GM21786 (cell line): ENCODE measurements at regions not wholly inside any gene's neighbourhood (a gene's known extent, or its start where the extent isn't known, plus 50 kb on each side); places are given as distances from the start of the nearest gene placed in this dataset.

ENCODE experiments used
- ATAC-seq: cut with Tn5 transposase; IDR thresholded peaks from one replicate; pipeline ENCODE4 v1.9.1; 2021; ENCODE audit not compliant: unreplicated experiment

GRCh38 chr6:77403424-77403823 is 59.9 kb downstream of the HTR1B start:
- no peak for ATAC-seq

GRCh38 chr6:77401231-77401630 is 62.1 kb downstream of the HTR1B start:
- no peak for ATAC-seq

GRCh38 chr6:77397561-77397960 is 65.7 kb downstream of the HTR1B start:
- no peak for ATAC-seq

- no peak for ATAC-seq
Measured at GRCh38 chr6:77389402-77389801, 73.9 kb downstream of the HTR1B start.

- ATAC-seq, result no peak
Measured at GRCh38 chr6:77383026-77383425, 80.3 kb downstream of the HTR1B start.

GRCh38 chr6:77373955-77374354 is 89.3 kb downstream of the HTR1B start:
- no peak for ATAC-seq

- no peak for ATAC-seq
Measured at GRCh38 chr6:77371748-77372147, 91.5 kb downstream of the HTR1B start.

GRCh38 chr6:77368660-77369313 is 94.5 kb downstream of the HTR1B start:
- no peak for ATAC-seq

GRCh38 chr6:77366798-77367197 is 96.5 kb downstream of the HTR1B start:
- no peak for ATAC-seq

- no peak for ATAC-seq
Measured at GRCh38 chr6:77363702-77364101, 99.6 kb downstream of the HTR1B start.

GRCh38 chr6:77362055-77362454 is 101.2 kb downstream of the HTR1B start:
- no peak for ATAC-seq

GRCh38 chr6:77361018-77361417 is 102.3 kb downstream of the HTR1B start:
- ATAC-seq, result peak; percentile 68

GRCh38 chr6:77356821-77357220 is 106.5 kb downstream of the HTR1B start:
- ATAC-seq, result no peak

- no peak for ATAC-seq
Measured at GRCh38 chr6:77354581-77354980, 108.7 kb downstream of the HTR1B start.

- ATAC-seq, result no peak
Measured at GRCh38 chr6:77353129-77353528, 110.2 kb downstream of the HTR1B start.

- no peak for ATAC-seq
Measured at GRCh38 chr6:77341058-77341986, 122.0 kb downstream of the HTR1B start.

GRCh38 chr6:77340331-77340730 is 123.0 kb downstream of the HTR1B start:
- no peak for ATAC-seq

GRCh38 chr6:77339926-77340325 is 123.4 kb downstream of the HTR1B start:
- ATAC-seq, result no peak

GRCh38 chr6:77337392-77337791 is 125.9 kb downstream of the HTR1B start:
- ATAC-seq, result no peak

GRCh38 chr6:77334093-77334492 is 129.2 kb downstream of the HTR1B start:
- ATAC-seq, result no peak

- ATAC-seq, result no peak
Measured at GRCh38 chr6:77332915-77333623, 130.2 kb downstream of the HTR1B start.

- no peak for ATAC-seq
Measured at GRCh38 chr6:77326711-77327110, 136.6 kb downstream of the HTR1B start.
